HG03469 (cell line): ENCODE measurements at regions not wholly inside any gene's neighbourhood (a gene's known extent, or its start where the extent isn't known, plus 50 kb on each side); places are given as distances from the start of the nearest gene placed in this dataset.
"Not testable (repeated sequence)": the region's sequence is repeated elsewhere in the genome, so short reads cannot be mapped to it uniquely, and the experiment has no call there.

Experiments used
- ATAC-seq: cut with Tn5 transposase; IDR thresholded peaks from one replicate; pipeline ENCODE4 v1.9.1; 2021; ENCODE audit warnings: mild to moderate bottlenecking, moderate library complexity, moderate number of reproducible peaks; ENCODE audit not compliant: unreplicated experiment

GRCh38 chr5:53160895-53161294 is 51.3 kb upstream of the MOCS2 start:
- ATAC-seq: no peak

GRCh38 chr5:53161876-53162275 is 52.3 kb upstream of the MOCS2 start:
- no peak for ATAC-seq

- ATAC-seq: no peak
These were observed 55.1 kb upstream of the MOCS2 start for GRCh38 chr5:53164478-53165165.

- no peak for ATAC-seq
These were observed 56.0 kb upstream of the MOCS2 start for GRCh38 chr5:53165431-53166182.

- no peak for ATAC-seq
These were observed 56.6 kb upstream of the MOCS2 start for GRCh38 chr5:53166183-53166495.

- ATAC-seq: no peak
These were observed 58.3 kb upstream of the MOCS2 start for GRCh38 chr5:53167836-53168235.

- no peak for ATAC-seq
These were observed 60.4 kb upstream of the MOCS2 start for GRCh38 chr5:53169933-53170332.

GRCh38 chr5:53170746-53171349 is 61.3 kb upstream of the MOCS2 start:
- ATAC-seq: no peak

- ATAC-seq: not testable (repeated sequence)
These were observed 62.5 kb upstream of the MOCS2 start for GRCh38 chr5:53172073-53172472.

- no peak for ATAC-seq
These were observed 63.1 kb upstream of the MOCS2 start for GRCh38 chr5:53172630-53173029.

- no peak for ATAC-seq
These were observed 63.5 kb upstream of the MOCS2 start for GRCh38 chr5:53173083-53173482.

GRCh38 chr5:53178830-53179229 is 69.3 kb upstream of the MOCS2 start:
- no peak for ATAC-seq

GRCh38 chr5:53179691-53180090 is 70.1 kb upstream of the MOCS2 start:
- no peak for ATAC-seq

- ATAC-seq: no peak
These were observed 71.0 kb upstream of the MOCS2 start for GRCh38 chr5:53180538-53180937.

- ATAC-seq: no peak
These were observed 71.4 kb upstream of the MOCS2 start for GRCh38 chr5:53180991-53181390.

- no peak for ATAC-seq
These were observed 74.3 kb upstream of the MOCS2 start for GRCh38 chr5:53183880-53184279.

- ATAC-seq: no peak
These were observed 82.1 kb upstream of the MOCS2 start for GRCh38 chr5:53191548-53192165.

- ATAC-seq: no peak
These were observed 84.5 kb upstream of the MOCS2 start for GRCh38 chr5:53194086-53194485.

- ATAC-seq: no peak
These were observed 90.3 kb upstream of the MOCS2 start for GRCh38 chr5:53199882-53200281.

- no peak for ATAC-seq
These were observed 90.7 kb upstream of the MOCS2 start for GRCh38 chr5:53200306-53200705.

- no peak for ATAC-seq
These were observed 92.2 kb upstream of the MOCS2 start for GRCh38 chr5:53201746-53202145.

GRCh38 chr5:53206562-53206961 is 97.0 kb upstream of the MOCS2 start:
- no peak for ATAC-seq
